AG04450 (cell line): ENCODE measurements at regions not wholly inside any gene's neighbourhood (a gene's known extent, or its start where the extent isn't known, plus 50 kb on each side); places are given as distances from the start of the nearest gene placed in this dataset.

ENCODE experiments used
- CTCF ChIA-PET: fragments of 300-600, 350-600 bp; formaldehyde crosslinking; extraction: SDS; loops from one replicate; lab custom pipeline; 2022; ENCODE audit warnings: antibody characterized with exemption, inconsistent platforms; lab: Charles Lee
- POLR2A ChIA-PET: fragments of 350-600 bp; formaldehyde crosslinking; extraction: SDS; loops from one replicate; lab custom pipeline; 2021; ENCODE audit warnings: antibody characterized with exemption, inconsistent platforms; lab: Yijun Ruan, JAX
- DNase-seq: peaks from one replicate; pipeline ENCODE4 v3.0.0-alpha.2; 2011; ENCODE audit warnings: low read depth, low spot score
- H3K27ac ChIP-seq: one replicate; pipeline ENCODE4 v1.5.1; 2012; ENCODE audit warnings: low read depth, low read length, control low read depth
- H3K27me3 ChIP-seq: one replicate; pipeline ENCODE4 v1.6.0; 2012; ENCODE audit warnings: low read length; ENCODE audit not compliant: control insufficient read depth, insufficient read depth
- H3K4me3 ChIP-seq: 2 replicates; pipeline ENCODE4 v1.5.1; 2011; ENCODE audit warnings: mild to moderate bottlenecking, low read depth, low read length, control low read depth
- H3K9me3 ChIP-seq: 2 replicates; pipeline ENCODE4 v1.5.1; 2012; ENCODE audit warnings: low read length; ENCODE audit not compliant: control insufficient read depth, insufficient read depth
- TF ChIP-seq, protein P1 (sequence below): IDR thresholded peaks from 2 replicates; pipeline ENCODE4 v1.5.1; 2011; ENCODE audit warnings: low read depth, low read length, control low read depth, inconsistent platforms

DNA sequence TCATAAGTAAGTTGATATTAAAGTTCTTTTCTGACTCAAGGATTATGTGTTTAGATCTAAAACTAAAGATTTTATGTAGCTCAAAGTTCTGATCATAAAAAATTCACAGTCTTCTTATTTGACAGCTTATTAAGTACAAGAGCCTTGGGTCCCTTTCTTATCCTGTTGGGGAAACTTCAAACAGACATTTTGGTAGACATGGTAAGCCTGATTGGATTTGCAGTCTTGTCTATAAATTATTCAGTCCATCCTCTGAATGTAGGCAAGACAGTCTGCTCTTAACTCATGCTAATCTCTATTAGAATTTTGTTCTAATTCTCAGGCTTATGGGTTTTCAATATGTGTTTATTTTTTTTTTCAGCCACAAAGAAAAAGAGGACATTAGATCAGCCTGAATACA lies 1718.7 kb upstream of the SLC10A2 start:
- CTCF ChIA-PET: interaction anchor here (0.7 to 1.4 kb wide), 2 partner anchors 11 to 512 kb away, joined by 3 to 11 read pairs; no protein-coding TSS in a partner anchor

DNA sequence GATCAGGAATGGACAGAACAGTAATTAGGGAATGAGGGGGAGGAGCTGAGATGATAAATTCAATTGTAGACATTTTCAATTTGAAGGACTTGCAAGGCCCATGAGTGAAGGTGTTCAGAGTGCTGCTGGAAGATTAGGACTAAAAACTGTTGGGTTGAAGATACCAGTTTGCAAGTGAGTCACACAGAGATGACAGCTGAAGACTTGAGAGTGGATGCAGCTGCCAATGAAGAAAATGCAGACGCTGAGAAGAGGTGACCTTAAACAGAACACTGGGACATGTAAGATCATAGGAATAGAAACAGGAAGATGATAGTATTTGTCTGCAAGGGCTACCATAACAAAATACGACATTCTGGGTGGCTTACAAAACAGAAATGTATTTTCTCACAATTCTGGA lies 1716.5 kb upstream of the SLC10A2 start:
- Histone ChIP-seq H3K27ac (no peak overlapping the region), H3K9me3 (peaks cover 8% of the 10 kb centered on the region; the same call in 1 of the 2 replicates), H3K4me3 (no peak overlapping the region), H3K27me3 (no peaks in the 10 kb centered on the region)
- ChIA-PET CTCF (interaction anchor here (0.7 to 1.4 kb wide), 2 partner anchors 9 to 1751 kb away, joined by 3 read pairs; no protein-coding TSS in a partner anchor), POLR2A (interaction anchor here (0.7 kb wide), 1 partner anchor 22 kb away, joined by 4 read pairs; no protein-coding TSS in a partner anchor)
- no peak for DNase-seq
- TF ChIP-seq, protein P1, sequence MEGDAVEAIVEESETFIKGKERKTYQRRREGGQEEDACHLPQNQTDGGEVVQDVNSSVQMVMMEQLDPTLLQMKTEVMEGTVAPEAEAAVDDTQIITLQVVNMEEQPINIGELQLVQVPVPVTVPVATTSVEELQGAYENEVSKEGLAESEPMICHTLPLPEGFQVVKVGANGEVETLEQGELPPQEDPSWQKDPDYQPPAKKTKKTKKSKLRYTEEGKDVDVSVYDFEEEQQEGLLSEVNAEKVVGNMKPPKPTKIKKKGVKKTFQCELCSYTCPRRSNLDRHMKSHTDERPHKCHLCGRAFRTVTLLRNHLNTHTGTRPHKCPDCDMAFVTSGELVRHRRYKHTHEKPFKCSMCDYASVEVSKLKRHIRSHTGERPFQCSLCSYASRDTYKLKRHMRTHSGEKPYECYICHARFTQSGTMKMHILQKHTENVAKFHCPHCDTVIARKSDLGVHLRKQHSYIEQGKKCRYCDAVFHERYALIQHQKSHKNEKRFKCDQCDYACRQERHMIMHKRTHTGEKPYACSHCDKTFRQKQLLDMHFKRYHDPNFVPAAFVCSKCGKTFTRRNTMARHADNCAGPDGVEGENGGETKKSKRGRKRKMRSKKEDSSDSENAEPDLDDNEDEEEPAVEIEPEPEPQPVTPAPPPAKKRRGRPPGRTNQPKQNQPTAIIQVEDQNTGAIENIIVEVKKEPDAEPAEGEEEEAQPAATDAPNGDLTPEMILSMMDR: no peak

More for the DNA sequence above, 1718.7 kb upstream of the SLC10A2 start:
- Histone ChIP-seq H3K27me3 (no peaks in the 10 kb centered on the region), H3K4me3 (no peak overlapping the region), H3K27ac (no peak overlapping the region), H3K9me3 (peaks cover 8% of the 10 kb centered on the region; the same call in 1 of the 2 replicates)
- DNase-seq: no peak
- TF ChIP-seq, protein P1: no peak
- POLR2A ChIA-PET: no interaction called here

DNA sequence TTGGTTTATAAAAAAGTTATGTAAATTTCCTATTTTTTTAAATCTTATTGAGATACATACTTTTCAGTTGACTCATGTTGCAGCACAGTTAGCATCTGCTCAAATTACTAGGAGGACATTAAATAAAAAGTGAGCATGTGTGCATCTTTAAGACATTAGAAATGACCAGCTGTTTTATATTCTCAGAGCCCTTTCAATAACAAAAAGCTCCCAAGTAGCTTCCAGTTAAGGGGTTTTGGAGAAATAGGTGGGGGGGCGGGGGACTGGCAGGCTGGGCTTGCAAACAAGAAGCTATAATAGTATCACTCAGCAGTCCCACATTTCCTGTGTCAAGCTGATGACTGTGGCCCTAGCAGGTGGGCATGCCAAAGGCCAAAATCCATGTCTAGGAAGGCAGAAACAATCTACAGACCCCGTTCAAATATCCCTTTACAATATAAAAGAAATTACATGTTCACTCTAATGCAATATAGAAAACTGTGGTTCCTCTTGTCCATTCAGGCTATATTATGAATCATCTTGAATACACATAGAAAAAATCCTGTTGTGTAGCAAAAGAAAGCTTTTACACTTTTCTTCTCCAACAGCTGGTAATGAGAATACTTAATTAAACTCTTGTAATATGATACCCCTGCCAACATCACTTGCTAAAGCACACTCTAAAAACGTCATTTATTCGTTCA lies 1713.2 kb upstream of the SLC10A2 start:
- ChIA-PET POLR2A (interaction anchor here (0.7 kb wide), 1 partner anchor 886 kb away, joined by 7 read pairs; no protein-coding TSS in a partner anchor), CTCF (interaction anchor here (0.9 kb wide), 1 partner anchor 11 kb away, joined by 3 read pairs; no protein-coding TSS in a partner anchor)
- Histone ChIP-seq H3K27me3 (no peaks in the 10 kb centered on the region), H3K9me3 (peaks cover 8% of the 10 kb centered on the region; the same call in 1 of the 2 replicates), H3K4me3 (no peak overlapping the region), H3K27ac (no peak overlapping the region)
- DNase-seq: peak; percentile 36
- TF ChIP-seq, protein P1: no peak

DNA sequence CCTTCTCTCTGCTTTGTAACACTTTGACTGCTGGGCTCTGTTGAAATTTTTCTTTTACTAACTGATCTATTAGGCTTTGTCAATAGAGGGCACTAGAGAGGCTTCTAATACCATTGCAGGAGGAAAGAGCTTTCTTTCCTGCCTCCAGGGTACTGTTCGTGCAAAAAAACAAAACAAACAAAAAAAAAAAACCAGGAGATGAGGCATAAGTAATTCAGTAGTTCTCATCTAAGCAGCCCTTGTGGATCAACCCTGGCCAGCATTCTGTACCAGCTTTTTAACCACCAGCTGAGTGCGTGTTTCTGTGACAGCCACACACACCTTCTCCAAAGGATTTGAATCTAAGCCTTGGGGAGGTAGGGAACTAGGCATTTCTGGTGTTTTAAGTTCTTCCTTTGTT lies 1707.6 kb upstream of the SLC10A2 start:
- POLR2A ChIA-PET: interaction anchor here (0.6 to 0.7 kb wide), 3 partner anchors 247 to 1296 kb away, joined by 3 read pairs; no protein-coding TSS in a partner anchor
- H3K9me3 ChIP-seq: no peaks in the 10 kb centered on the region

More for the DNA sequence above, 1707.6 kb upstream of the SLC10A2 start:
- Histone ChIP-seq H3K27ac (no peak overlapping the region), H3K4me3 (no peak overlapping the region), H3K27me3 (no peaks in the 10 kb centered on the region)
- CTCF ChIA-PET: interaction anchor here (0.5 to 2.6 kb wide), 37 partner anchors 9 to 1847 kb away, joined by 3 to 23 read pairs (median 4); no protein-coding TSS in a partner anchor
- peak; percentile 21 for DNase-seq
- TF ChIP-seq, protein P1: peak; percentile 78
